Esophagus muscularis mucosa (tissue), 3 donors: ENCODE measurements at regions not wholly inside any gene's neighbourhood (a gene's known extent, or its start where the extent isn't known, plus 50 kb on each side); places are given as distances from the start of the nearest gene placed in this dataset.

Source experiments
- CTCF ChIP-seq, 3 experiments: fragments of 200-600 bp in 2 of 3; fragments of 450-650 bp in 1 of 3; sonication (generic) in 2 of 3; IDR thresholded peaks; one replicate each; pipeline ENCODE4 v1.5.1; 2017 to 2019; ENCODE audit warnings: antibody characterized with exemption in 3 of 3, mild to moderate bottlenecking in 2 of 3, moderate library complexity in 1 of 3
- POLR2AphosphoS5 ChIP-seq, 2 donors: sonication (generic); formaldehyde crosslinking; IDR thresholded peaks; one replicate each; pipeline ENCODE4 v1.6.1; 2017; ENCODE audit warnings: antibody characterized with exemption in 2 of 2

GRCh38 chr2:41180387-41180786 lies 728.5 kb upstream of the SLC8A1 start:
- TF ChIP-seq CTCF (IDR thresholded peaks at IDR 0.05) = no peak
- TF ChIP-seq POLR2AphosphoS5 (IDR thresholded peaks at IDR 0.05) = no peak
